Endothelial cell of umbilical vein (primary cell): ENCODE measurements at regions not wholly inside any gene's neighbourhood (a gene's known extent, or its start where the extent isn't known, plus 50 kb on each side); places are given as distances from the start of the nearest gene placed in this dataset.

Experiments used
- BruUV-seq: library from RNA; stranded (reverse); fragments of 400-500 nt; replicated peaks from 2 replicates; lab custom pipeline; 2021; lab: Mats Ljungman, UMichigan
- CTCF ChIA-PET: fragments of 300-600, 350-600 bp; sonication (Branson Sonifier 250); formaldehyde crosslinking; loops from one replicate; lab custom pipeline; 2021; ENCODE audit warnings: antibody characterized with exemption, inconsistent platforms; lab: Charles Lee
- POLR2A ChIA-PET: fragments of 300-600, 350-600 bp; sonication (Branson Sonifier 250); formaldehyde crosslinking; loops from one replicate; lab custom pipeline; 2021; ENCODE audit warnings: antibody characterized with exemption, inconsistent platforms; lab: Charles Lee
- DNase-seq: peaks from one replicate; pipeline ENCODE4 v3.0.0-alpha.2; 2011; ENCODE audit warnings: low read depth, low spot score
- FAIRE-seq: peaks from 2 replicates; lab custom pipeline; 2011; peaks lifted over from hg19 to GRCh38; lab: Jason Lieb, UNC
- H2AFZ ChIP-seq: 2 replicates; pipeline ENCODE4 v1.6.0; 2012; ENCODE audit warnings: low read depth, low read length, control low read depth, inconsistent platforms
- H3K27ac ChIP-seq: 2 replicates; pipeline ENCODE4 v1.5.1; 2011; ENCODE audit warnings: low read depth, mild to moderate bottlenecking, control low read depth, low read length, moderate library complexity; ENCODE audit not compliant: insufficient read depth
- H3K27me3 ChIP-seq, 2 experiments: 2 replicates each; pipeline versions ENCODE4 v1.6.0 to v1.6.1; 2011; ENCODE audit warnings: low read length in 2 of 2, mixed read lengths in 1 of 2; ENCODE audit not compliant: control insufficient read depth in 2 of 2, insufficient read depth in 2 of 2
- H3K36me3 ChIP-seq, 2 experiments: 2 replicates in 1 of 2; 3 replicates in 1 of 2; pipeline ENCODE4 v1.5.1; 2011; ENCODE audit warnings: low read length in 2 of 2, mild to moderate bottlenecking in 1 of 2, moderate library complexity in 1 of 2; ENCODE audit not compliant: control insufficient read depth in 2 of 2, insufficient read depth in 2 of 2; ENCODE audit errors: extremely low read depth in 1 of 2
- H3K4me1 ChIP-seq: 3 replicates; pipeline ENCODE4 v1.5.1; 2011; ENCODE audit warnings: mild to moderate bottlenecking, low read length; ENCODE audit not compliant: control insufficient read depth, insufficient read depth; ENCODE audit errors: extremely low read depth
- H3K4me2 ChIP-seq: 2 replicates; pipeline ENCODE4 v1.6.1; 2011; ENCODE audit warnings: low read length, control low read depth, mixed read lengths; ENCODE audit not compliant: insufficient read depth
- H3K4me3 ChIP-seq, 3 experiments: fragments of 200-600 bp in 1 of 3; sonication (generic), shearing (Covaris generic) in 1 of 3; replicated peaks in 1 of 3; 2 replicates each; pipeline ENCODE4 v1.5.1; 2011 to 2016; ENCODE audit warnings: control low read depth in 3 of 3, low read length in 3 of 3, mild to moderate bottlenecking in 2 of 3, inconsistent platforms in 1 of 3, low read depth in 1 of 3, moderate library complexity in 1 of 3; ENCODE audit not compliant: insufficient read depth in 1 of 3
- H3K79me2 ChIP-seq: 2 replicates; pipeline ENCODE4 v1.6.0; 2012; ENCODE audit warnings: low read length, inconsistent platforms; ENCODE audit not compliant: control insufficient read depth, insufficient read depth
- H3K9ac ChIP-seq: replicated peaks from 2 replicates; pipeline ENCODE3; 2011; ENCODE audit warnings: low read length, control low read depth; ENCODE audit not compliant: insufficient read depth; ENCODE audit errors: extremely low read depth
- H3K9me1 ChIP-seq: replicated peaks from 3 replicates; pipeline ENCODE4 v1.6.0; 2011; ENCODE audit warnings: mild to moderate bottlenecking, low read length; ENCODE audit not compliant: control insufficient read depth, insufficient read depth; ENCODE audit errors: extremely low read depth
- H3K9me3 ChIP-seq: replicated peaks from 2 replicates; pipeline ENCODE4 v1.5.1; 2012; ENCODE audit warnings: low read length, inconsistent platforms; ENCODE audit not compliant: control insufficient read depth, insufficient read depth
- H4K20me1 ChIP-seq: replicated peaks from 2 replicates; pipeline ENCODE3; 2011; ENCODE audit warnings: mild to moderate bottlenecking, low read length; ENCODE audit not compliant: control insufficient read depth, insufficient read depth; ENCODE audit errors: extremely low read depth
- EZH2 ChIP-seq: IDR thresholded peaks from 2 replicates; pipeline ENCODE4 v1.6.1; 2012; ENCODE audit warnings: borderline replicate concordance, low read depth, mild to moderate bottlenecking, moderate library complexity, low read length, inconsistent platforms; ENCODE audit not compliant: severe bottlenecking
- FOS ChIP-seq: IDR thresholded peaks from 2 replicates; pipeline ENCODE4 v1.6.1; 2011; ENCODE audit warnings: mild to moderate bottlenecking, low read length, moderate library complexity, borderline replicate concordance; ENCODE audit not compliant: insufficient read depth
- GATA2 ChIP-seq: IDR thresholded peaks from 2 replicates; pipeline ENCODE4 v1.7.0; 2011; ENCODE audit warnings: low read depth, mild to moderate bottlenecking, moderate library complexity, mixed read lengths, low read length; ENCODE audit not compliant: insufficient read length, insufficient read depth
- JUN ChIP-seq: IDR thresholded peaks from 2 replicates; pipeline ENCODE4 v1.6.1; 2011; ENCODE audit warnings: borderline replicate concordance, low read depth; ENCODE audit not compliant: insufficient read length, insufficient read depth
- MYC ChIP-seq: IDR thresholded peaks from one replicate; pipeline ENCODE4 v1.6.1; 2011; ENCODE audit warnings: mild to moderate bottlenecking, low read depth, low read length
- POLR2A ChIP-seq: IDR thresholded peaks from 2 replicates; pipeline ENCODE4 v1.6.1; 2012; ENCODE audit warnings: low read depth, mild to moderate bottlenecking, control low read depth, low read length
- POLR2AphosphoS5 ChIP-seq: IDR thresholded peaks from 2 replicates; pipeline ENCODE4 v1.6.1; 2012; ENCODE audit warnings: low read depth, mild to moderate bottlenecking, control low read depth, low read length, moderate library complexity; ENCODE audit not compliant: insufficient read depth
- dilution Hi-C: fragments of 300-500 bp; cut with MboI; formaldehyde crosslinking; loops from one replicate; pipeline ENCODE4 v1.15.0; 2019; ENCODE audit warnings: low sequenced_read_pairs; ENCODE audit not compliant: extremely low pct_ligation_motif_present
- intact Hi-C: fragments of 100-400 bp; cut with micrococcal nuclease; formaldehyde crosslinking; loops from one replicate; pipeline ENCODE4 v1.10.0; 2022
- TF ChIP-seq, protein P1 (sequence below), 2 donors: IDR thresholded peaks; 1 replicate in 1 of 2; 2 replicates in 1 of 2; pipeline ENCODE4 v1.5.1; 2011; ENCODE audit warnings: low read length in 2 of 2, mild to moderate bottlenecking in 2 of 2, moderate library complexity in 2 of 2, control low read depth in 1 of 2, inconsistent platforms in 1 of 2, low read depth in 1 of 2; ENCODE audit not compliant: insufficient read depth in 1 of 2; ENCODE audit errors: extremely low read depth in 1 of 2
- TF ChIP-seq, protein P2 (sequence below): IDR thresholded peaks from 2 replicates; pipeline ENCODE4 v1.6.1; 2011; ENCODE audit not compliant: insufficient read depth, insufficient read length

DNA sequence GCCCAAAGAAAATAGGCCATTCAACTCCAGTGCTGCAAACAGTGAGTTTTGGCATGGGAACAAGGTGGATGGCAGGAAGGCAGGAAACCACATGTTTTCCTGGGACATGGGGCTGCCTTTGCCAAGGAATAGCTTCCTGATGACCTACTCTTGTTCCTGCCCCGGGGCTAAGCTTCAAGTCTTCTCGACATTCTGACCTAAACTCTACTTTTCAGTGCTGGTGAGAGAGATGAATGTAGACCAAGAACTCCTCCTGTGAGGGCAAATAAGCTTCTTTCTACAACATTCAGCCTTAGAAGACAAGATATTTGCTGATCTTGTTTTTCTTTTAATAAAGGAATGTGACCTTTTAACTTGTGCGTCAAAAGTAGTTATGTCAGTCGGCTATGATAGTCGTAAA lies 199.0 kb downstream of the GPR37 start:
- H3K4me2 ChIP-seq = no peak overlapping the region
- no peak overlapping the region for H3K4me3 ChIP-seq
- POLR2A ChIA-PET = no interaction called here
- no TSS peak for BruUV-seq
- no peaks in the 10 kb centered on the region for H3K4me1 ChIP-seq
- intact Hi-C loops (no loop called here), dilution Hi-C loops (no loop called here)
- no peaks in the 10 kb centered on the region for H3K79me2 ChIP-seq
- DNase-seq (no peak), FAIRE-seq (no peak)
- H3K36me3 ChIP-seq = no peaks in the 10 kb centered on the region
- CTCF ChIA-PET = no interaction called here
- no peak overlapping the region for H3K9ac ChIP-seq
- no peaks in the 10 kb centered on the region for H3K9me3 ChIP-seq
- H2AFZ ChIP-seq = no peak overlapping the region
- H3K27me3 ChIP-seq = no peaks in the 10 kb centered on the region
- no peaks in the 10 kb centered on the region for H4K20me1 ChIP-seq
- no peaks in the 10 kb centered on the region for H3K9me1 ChIP-seq
- TF ChIP-seq POLR2A (no peak), MYC (no peak), GATA2 (no peak), POLR2AphosphoS5 (no peak), JUN (no peak), FOS (no peak), EZH2 (no peak)
- TF ChIP-seq, protein P1, sequence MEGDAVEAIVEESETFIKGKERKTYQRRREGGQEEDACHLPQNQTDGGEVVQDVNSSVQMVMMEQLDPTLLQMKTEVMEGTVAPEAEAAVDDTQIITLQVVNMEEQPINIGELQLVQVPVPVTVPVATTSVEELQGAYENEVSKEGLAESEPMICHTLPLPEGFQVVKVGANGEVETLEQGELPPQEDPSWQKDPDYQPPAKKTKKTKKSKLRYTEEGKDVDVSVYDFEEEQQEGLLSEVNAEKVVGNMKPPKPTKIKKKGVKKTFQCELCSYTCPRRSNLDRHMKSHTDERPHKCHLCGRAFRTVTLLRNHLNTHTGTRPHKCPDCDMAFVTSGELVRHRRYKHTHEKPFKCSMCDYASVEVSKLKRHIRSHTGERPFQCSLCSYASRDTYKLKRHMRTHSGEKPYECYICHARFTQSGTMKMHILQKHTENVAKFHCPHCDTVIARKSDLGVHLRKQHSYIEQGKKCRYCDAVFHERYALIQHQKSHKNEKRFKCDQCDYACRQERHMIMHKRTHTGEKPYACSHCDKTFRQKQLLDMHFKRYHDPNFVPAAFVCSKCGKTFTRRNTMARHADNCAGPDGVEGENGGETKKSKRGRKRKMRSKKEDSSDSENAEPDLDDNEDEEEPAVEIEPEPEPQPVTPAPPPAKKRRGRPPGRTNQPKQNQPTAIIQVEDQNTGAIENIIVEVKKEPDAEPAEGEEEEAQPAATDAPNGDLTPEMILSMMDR (IDR thresholded peaks at IDR 0.05; ENCODE audit: extremely low read depth in 1 of 2, insufficient read depth in 1 of 2, low read depth in 1 of 2, low read length in 2 of 2) = no peak
- TF ChIP-seq, protein P2, sequence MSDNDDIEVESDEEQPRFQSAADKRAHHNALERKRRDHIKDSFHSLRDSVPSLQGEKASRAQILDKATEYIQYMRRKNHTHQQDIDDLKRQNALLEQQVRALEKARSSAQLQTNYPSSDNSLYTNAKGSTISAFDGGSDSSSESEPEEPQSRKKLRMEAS = no peak
- H3K27ac ChIP-seq = no peak overlapping the region
